ENCODE measurements at regions not wholly inside any gene's neighbourhood (a gene's known extent, or its start where the extent isn't known, plus 50 kb on each side); places are given as distances from the start of the nearest gene placed in this dataset.

DNA sequence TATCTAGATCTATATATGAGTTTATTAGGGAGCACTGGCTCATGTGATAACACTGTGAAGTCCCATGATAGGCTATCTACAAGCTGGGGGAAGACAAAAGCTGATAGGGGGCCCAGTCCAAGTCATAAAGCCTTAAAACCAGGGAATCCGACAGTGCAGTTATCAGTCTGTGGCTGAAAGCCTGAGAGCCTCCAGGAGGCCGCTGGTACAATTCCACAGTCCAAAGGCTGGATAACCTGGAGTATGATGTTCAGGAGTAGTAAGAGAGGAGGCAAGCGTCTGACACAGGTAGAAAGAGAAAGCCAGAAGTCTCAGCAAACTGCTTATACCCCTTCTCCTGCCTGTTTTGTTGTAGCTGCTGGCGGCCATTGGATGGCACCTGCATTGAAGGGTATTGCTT lies 177.6 kb upstream of the SPRY1 start:
- TF ChIP-seq, protein P1, sequence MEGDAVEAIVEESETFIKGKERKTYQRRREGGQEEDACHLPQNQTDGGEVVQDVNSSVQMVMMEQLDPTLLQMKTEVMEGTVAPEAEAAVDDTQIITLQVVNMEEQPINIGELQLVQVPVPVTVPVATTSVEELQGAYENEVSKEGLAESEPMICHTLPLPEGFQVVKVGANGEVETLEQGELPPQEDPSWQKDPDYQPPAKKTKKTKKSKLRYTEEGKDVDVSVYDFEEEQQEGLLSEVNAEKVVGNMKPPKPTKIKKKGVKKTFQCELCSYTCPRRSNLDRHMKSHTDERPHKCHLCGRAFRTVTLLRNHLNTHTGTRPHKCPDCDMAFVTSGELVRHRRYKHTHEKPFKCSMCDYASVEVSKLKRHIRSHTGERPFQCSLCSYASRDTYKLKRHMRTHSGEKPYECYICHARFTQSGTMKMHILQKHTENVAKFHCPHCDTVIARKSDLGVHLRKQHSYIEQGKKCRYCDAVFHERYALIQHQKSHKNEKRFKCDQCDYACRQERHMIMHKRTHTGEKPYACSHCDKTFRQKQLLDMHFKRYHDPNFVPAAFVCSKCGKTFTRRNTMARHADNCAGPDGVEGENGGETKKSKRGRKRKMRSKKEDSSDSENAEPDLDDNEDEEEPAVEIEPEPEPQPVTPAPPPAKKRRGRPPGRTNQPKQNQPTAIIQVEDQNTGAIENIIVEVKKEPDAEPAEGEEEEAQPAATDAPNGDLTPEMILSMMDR (IDR thresholded peaks at IDR 0.05; ENCODE audit: unreplicated experiment), result no peak
- no peak overlapping the region for H3K27ac Mint-ChIP-seq
- peaks cover 6% of the 10 kb centered on the region for H3K36me3 Mint-ChIP-seq
- no peak for DNase-seq (ENCODE audit: low spot score in 2 of 2, unreplicated experiment in 2 of 2)
- H3K9me3 Mint-ChIP-seq, result no peaks in the 10 kb centered on the region
- H3K4me3 Mint-ChIP-seq, result no peak overlapping the region
- H3K4me1 Mint-ChIP-seq, result peaks cover 25% of the 10 kb centered on the region
- no peaks in the 10 kb centered on the region for H3K27me3 Mint-ChIP-seq (ENCODE audit: low read depth)

- TF ChIP-seq, protein P1 (IDR thresholded peaks at IDR 0.05; ENCODE audit: unreplicated experiment), result no peak
- Mint-ChIP-seq H3K27me3 (ENCODE audit: low read depth) (no peaks in the 10 kb centered on the region), H3K4me3 (no peak overlapping the region), H3K9me3 (peaks cover 16% of the 10 kb centered on the region), H3K36me3 (peaks cover 19% of the 10 kb centered on the region), H3K4me1 (peaks cover 13% of the 10 kb centered on the region), H3K27ac (no peak overlapping the region)
- DNase-seq (ENCODE audit: low spot score in 2 of 2, unreplicated experiment in 2 of 2), result no peak
Measured at GRCh38 chr4:123229286-123229685, 167.3 kb upstream of the SPRY1 start.

DNA sequence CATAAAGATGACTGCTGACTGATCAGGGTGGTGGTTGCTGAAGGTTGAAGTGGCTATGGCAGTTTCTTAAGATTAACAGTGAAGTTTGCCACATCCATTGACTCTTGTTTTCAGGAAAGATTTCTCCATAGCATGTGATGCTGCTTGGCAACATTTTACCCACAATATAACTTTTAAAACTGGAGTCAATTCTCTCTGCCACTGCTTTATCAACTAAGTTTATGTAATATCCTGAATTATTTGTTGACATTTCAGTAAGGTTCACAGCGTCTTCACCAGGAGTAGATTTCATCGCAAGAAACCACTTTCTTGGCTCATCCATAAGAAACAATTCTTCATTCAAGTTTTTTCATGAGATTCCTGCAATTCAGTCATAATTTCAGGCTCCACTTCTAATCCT lies 166.5 kb upstream of the SPRY1 start:
- Mint-ChIP-seq H3K27ac (no peak overlapping the region), H3K9me3 (peaks cover 16% of the 10 kb centered on the region), H3K36me3 (peaks cover 15% of the 10 kb centered on the region), H3K4me1 (peaks cover 13% of the 10 kb centered on the region), H3K4me3 (no peak overlapping the region), H3K27me3 (ENCODE audit: low read depth) (no peaks in the 10 kb centered on the region)
- TF ChIP-seq, protein P1 (IDR thresholded peaks at IDR 0.05; ENCODE audit: unreplicated experiment), result no peak
- no peak for DNase-seq (ENCODE audit: low spot score in 2 of 2, unreplicated experiment in 2 of 2)

- Mint-ChIP-seq H3K4me1 (peaks cover 24% of the 10 kb centered on the region), H3K36me3 (peaks cover 5% of the 10 kb centered on the region), H3K4me3 (no peak overlapping the region), H3K9me3 (peaks cover 8% of the 10 kb centered on the region), H3K27me3 (ENCODE audit: low read depth) (no peaks in the 10 kb centered on the region), H3K27ac (no peak overlapping the region)
- DNase-seq (ENCODE audit: low spot score in 2 of 2, unreplicated experiment in 2 of 2), result no peak
- TF ChIP-seq, protein P1 (IDR thresholded peaks at IDR 0.05; ENCODE audit: unreplicated experiment), result no peak
Measured at GRCh38 chr4:123232439-123232838, 164.2 kb upstream of the SPRY1 start.

DNA sequence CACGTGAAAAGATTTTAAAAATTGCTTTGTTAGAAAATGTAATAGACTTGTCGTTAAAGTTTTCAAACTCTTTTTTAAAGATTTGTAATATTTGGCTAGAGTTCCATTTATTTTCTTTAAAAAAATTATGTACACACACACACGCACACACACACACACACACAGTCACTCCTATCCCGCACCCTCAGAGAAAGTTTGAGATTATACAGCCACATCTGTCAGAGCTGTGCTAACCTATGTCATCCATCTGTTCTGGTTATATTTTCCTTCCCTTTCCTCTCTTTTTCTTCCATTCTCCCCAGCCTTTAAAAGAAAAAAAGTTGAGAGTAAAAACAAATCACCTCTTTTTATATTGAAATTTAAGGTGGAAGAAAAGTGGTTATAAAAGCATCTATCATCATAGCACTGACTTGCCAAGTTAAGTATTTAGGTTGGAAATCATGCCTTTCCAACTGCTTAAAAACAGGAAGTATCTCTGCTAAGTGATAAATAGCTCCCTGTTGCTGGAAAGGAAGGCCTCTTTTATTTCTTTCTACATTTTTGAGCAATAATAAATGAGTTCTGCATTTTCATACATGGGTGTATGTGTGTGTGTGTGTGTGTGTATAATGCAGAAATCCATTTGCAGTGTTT lies 163.3 kb upstream of the SPRY1 start:
- H3K4me3 Mint-ChIP-seq, result no peak overlapping the region
- no peak for DNase-seq (ENCODE audit: low spot score in 2 of 2, unreplicated experiment in 2 of 2)

More for the DNA sequence above, 163.3 kb upstream of the SPRY1 start:
- H3K27ac Mint-ChIP-seq, result peak overlapping the region; percentile 23
- H3K27me3 Mint-ChIP-seq (ENCODE audit: low read depth), result no peaks in the 10 kb centered on the region
- H3K4me1 Mint-ChIP-seq, result peaks cover 24% of the 10 kb centered on the region
- TF ChIP-seq, protein P1 (IDR thresholded peaks at IDR 0.05; ENCODE audit: unreplicated experiment), result no peak
- peaks cover 5% of the 10 kb centered on the region for H3K36me3 Mint-ChIP-seq
- peaks cover 3% of the 10 kb centered on the region for H3K9me3 Mint-ChIP-seq

All from mesothelial cell of epicardium (in vitro differentiated cells).